ENCODE measurements at regions not wholly inside any gene's neighbourhood (a gene's known extent, or its start where the extent isn't known, plus 50 kb on each side); places are given as distances from the start of the nearest gene placed in this dataset.
"Not testable (repeated sequence)": the region's sequence is repeated elsewhere in the genome, so short reads cannot be mapped to it uniquely, and the experiment has no call there.

DNA sequence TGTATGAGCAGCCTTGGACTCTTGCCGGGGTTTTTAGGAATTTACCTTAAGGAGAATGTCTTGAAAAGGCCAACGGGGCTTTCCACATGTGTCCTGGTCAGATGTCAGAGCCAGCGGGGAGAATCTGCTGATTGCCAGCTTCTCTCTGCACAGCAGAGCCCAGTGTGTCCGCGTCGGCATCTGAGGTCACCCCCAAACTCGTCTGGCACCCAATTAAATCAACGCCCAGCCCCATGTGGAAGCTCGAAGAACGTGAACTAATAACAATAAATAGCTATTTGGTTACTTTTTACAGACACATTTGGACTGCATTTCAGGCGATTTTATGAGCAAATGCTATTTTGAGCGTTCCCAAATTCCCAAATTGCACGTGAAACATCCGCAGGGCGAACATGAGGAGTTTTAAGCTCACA lies 303.5 kb downstream of the FOXL1 start:
- H3K9me3 Mint-ChIP-seq: peaks cover 0 to 5% of the 10 kb centered on the region in 2 donors
- DNase-seq (no peak), ATAC-seq (no peak)
- peaks cover 61% of the 10 kb centered on the region for H3K27me3 Mint-ChIP-seq
- no peak overlapping the region for H3K4me3 Mint-ChIP-seq
- H3K27ac Mint-ChIP-seq: no peak overlapping the region
- H3K4me1 Mint-ChIP-seq: no peaks in the 10 kb centered on the region

DNA sequence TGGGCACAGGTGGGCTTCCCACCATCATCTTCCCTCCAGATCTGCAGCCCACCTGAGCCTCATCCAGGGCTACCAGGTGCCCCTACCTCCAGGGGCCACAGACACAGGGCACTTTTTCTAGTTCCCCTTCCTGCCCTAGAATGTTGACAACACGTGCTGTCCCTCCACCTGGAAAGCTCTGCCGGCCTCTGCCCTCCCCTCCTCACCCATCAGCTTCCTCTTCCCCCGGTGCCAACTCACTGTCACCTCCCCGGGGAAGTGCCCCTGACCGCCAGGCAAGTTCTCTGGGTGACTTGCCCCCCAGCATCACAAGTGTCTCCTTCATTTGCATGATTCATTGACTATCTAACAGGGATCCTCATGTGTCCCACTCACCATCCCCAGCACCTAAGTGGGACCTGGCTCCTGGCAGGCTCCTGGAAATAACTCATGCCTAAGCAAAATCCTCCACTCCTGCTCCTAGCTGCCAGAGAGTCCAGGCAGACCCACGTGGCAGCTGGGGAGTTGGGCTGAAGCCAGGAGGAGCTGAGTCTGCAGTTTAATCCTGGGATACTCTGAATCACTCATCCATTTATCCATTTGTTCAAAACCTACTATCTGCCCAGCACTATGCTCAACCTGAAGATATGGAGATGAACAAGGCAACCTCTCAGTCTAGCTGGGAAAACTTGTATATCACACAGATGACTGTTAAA lies 304.4 kb downstream of the FOXL1 start:
- peaks cover 54% of the 10 kb centered on the region for H3K27me3 Mint-ChIP-seq
- no peak for DNase-seq
- no peaks in the 10 kb centered on the region for H3K4me1 Mint-ChIP-seq
- no peak for ATAC-seq
- H3K9me3 Mint-ChIP-seq: peaks cover 0 to 4% of the 10 kb centered on the region in 2 donors
- no peak overlapping the region for H3K4me3 Mint-ChIP-seq
- H3K27ac Mint-ChIP-seq: no peak overlapping the region

DNA sequence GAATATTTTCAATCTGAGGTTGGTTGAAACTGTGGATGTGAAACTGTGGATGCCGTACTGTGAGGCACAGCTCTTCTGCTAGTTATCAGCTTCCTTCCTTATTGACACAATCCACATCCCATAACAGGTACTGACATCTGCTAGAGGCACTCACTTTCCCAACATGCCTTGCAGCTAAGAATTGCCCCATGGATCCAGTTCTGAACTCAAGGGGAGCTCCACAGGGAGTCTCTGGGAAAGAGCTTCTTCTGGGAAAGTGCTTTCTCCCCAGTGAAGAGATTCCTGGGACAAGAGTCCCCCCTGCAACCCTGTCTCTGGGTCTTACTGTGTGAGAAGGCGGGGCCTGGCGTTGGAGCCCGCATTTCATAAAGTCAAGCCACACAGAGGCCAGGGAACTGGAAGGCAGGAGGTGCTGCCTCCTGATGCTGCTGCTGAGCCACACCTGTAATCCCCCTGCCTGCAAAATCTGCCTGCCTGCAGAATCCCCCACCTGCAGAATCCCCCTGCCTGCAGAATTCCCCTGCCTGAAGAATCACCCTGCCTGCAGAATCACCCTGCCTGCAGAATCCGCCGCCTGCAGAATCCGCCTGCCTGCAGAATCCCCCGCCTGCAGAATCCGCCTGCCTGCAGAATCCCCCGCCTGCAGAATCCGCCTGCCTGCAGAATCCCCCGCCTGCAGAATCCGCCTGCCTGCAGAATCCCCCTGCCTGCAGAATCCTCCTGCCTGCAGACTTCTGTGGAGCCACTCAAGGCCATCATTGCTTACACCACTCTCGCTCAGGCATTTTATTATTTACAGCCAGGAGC lies 305.4 kb downstream of the FOXL1 start:
- H3K27ac Mint-ChIP-seq: peak overlapping the region in 1 of 2 donors; percentile 51
- H3K4me3 Mint-ChIP-seq: no peak overlapping the region
- H3K4me1 Mint-ChIP-seq: no peaks in the 10 kb centered on the region
- H3K27me3 Mint-ChIP-seq: peaks cover 51% of the 10 kb centered on the region
- peaks cover under 1% of the 10 kb centered on the region in 2 donors for H3K9me3 Mint-ChIP-seq
- DNase-seq: no peak
- ATAC-seq: no peak

DNA sequence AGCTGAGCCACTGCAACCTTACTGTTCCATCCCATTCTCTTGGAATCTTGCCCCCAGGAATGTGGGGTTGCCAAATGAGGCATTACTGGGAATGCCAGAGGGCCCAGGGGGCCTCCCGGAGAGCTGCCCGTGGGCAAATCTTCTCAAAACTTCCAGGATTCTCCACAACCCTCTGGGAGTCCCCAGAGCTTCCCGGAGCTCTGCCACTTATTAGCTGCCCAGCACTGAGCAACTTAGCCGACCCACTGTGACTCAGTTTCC lies 306.0 kb downstream of the FOXL1 start:
- Mint-ChIP-seq H3K4me1 (no peaks in the 10 kb centered on the region), H3K27me3 (peaks cover 46% of the 10 kb centered on the region), H3K9me3 (peaks cover 5 to 6% of the 10 kb centered on the region in 2 donors), H3K27ac (peak overlapping the region in 1 of 2 donors; percentile 51), H3K4me3 (no peak overlapping the region)
- ATAC-seq (no peak), DNase-seq (no peak)

DNA sequence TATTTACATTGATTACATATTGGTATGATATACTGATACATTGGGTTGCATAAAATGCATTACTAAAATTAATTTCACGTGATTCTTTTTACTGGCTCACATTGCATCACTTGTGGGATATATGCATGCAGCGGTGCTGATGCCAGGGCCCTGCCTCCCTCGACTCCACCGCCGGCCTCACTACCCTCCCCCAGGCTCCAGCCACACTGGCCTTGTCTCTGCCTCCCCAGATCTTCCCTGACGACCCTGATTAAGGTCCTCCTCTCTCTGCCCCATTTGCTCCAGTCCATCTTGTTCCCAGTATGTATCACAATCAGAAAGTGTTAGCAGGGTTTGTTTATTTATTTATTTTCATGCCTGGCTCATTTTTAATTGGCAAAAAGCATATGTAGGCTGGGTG lies 306.8 kb downstream of the FOXL1 start:
- H3K4me3 Mint-ChIP-seq: no peak overlapping the region
- no peak for ATAC-seq
- H3K9me3 Mint-ChIP-seq: peaks cover 7 to 11% of the 10 kb centered on the region in 2 donors
- DNase-seq: no peak
- no peak overlapping the region for H3K27ac Mint-ChIP-seq
- H3K27me3 Mint-ChIP-seq: peaks cover 39% of the 10 kb centered on the region
- H3K4me1 Mint-ChIP-seq: no peaks in the 10 kb centered on the region

DNA sequence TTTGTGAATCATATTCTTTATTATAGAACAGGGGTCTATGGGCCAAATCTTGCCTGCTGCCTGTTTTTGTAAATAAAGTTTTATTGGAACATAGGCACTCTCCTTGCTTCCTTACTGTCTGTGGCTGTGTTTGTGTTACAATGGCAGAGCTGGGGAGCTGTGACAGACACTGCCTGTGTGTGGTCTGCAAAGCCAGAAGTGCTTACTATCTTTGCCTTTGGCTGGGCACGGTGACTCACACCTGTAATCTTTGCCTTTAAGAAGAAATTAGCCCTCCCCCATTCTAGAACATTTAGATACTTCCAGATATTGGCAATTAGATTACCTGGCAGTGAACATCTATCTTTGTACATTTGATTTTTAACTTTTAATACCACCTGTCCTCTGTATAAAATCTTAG lies 308.3 kb downstream of the FOXL1 start:
- peaks cover 28% of the 10 kb centered on the region for H3K27me3 Mint-ChIP-seq
- no peak overlapping the region for H3K4me3 Mint-ChIP-seq
- ATAC-seq (no peak), DNase-seq (no peak)
- H3K4me1 Mint-ChIP-seq: no peaks in the 10 kb centered on the region
- peaks cover 7 to 11% of the 10 kb centered on the region in 2 donors for H3K9me3 Mint-ChIP-seq
- H3K27ac Mint-ChIP-seq: no peak overlapping the region

DNA sequence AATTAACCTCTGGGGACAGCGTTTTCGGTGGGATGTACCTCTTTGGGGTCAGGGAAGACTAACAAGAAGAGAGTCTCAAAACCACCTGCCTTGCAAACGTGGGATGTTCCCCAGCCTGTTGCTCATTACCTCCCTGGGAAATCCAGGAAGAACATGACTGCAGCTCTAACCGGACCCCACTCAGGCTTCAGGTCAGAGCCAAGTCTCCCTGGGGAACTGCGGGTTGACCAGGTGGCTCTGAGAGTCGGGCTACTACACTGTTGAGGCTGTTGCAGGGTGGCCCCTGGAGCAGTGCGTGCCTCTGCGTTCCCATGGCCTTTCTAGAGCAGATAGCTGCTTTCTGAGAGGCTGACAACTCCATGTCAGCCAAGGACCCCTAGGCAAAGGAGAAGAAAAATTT lies 309.1 kb downstream of the FOXL1 start:
- ATAC-seq (no peak), DNase-seq (no peak)
- no peak overlapping the region for H3K27ac Mint-ChIP-seq
- no peak overlapping the region for H3K4me3 Mint-ChIP-seq
- peaks cover 24% of the 10 kb centered on the region for H3K27me3 Mint-ChIP-seq
- peaks cover 7 to 11% of the 10 kb centered on the region in 2 donors for H3K9me3 Mint-ChIP-seq
- H3K4me1 Mint-ChIP-seq: no peaks in the 10 kb centered on the region

DNA sequence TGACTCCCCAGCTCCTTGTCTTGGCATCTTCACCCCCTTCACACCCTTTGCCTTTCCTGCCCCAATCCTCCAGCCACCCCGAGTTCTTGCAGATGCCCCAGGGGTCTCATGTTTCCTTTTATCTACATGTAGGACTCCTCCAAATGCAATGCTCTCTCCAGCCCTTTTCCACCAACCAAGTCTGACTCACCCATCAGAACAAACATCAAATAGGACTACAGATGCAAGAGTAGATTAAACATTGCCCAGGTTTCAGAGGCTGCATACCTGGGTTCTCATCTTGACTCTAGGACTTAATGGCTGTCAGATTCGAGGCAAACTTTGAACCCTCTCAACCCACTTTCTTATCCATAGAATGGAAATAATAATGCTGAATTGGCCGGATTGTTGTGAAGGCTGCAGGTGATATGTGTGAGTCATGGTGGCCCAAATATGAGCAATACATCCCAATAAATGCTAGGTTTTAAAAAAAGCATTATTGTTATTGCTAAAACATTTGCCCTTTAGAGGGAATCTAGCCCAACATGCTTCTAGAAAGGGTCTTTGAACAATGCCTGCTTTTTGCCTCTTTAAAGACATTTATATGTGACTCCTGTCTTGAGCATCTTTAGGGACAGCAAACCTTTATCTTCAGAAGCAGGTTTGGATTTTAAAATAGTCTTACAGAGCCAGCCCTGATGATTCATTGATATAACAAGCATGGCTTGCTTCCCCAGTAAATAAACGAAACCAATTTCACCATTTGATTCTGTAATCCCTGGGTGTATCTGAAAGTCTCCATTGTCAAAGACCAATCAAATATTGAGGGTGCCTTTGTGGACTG lies 310.1 kb downstream of the FOXL1 start:
- H3K4me1 Mint-ChIP-seq: no peaks in the 10 kb centered on the region
- peak overlapping the region in 1 of 2 donors; percentile 34 for H3K27ac Mint-ChIP-seq
- ATAC-seq: no peak
- H3K4me3 Mint-ChIP-seq: no peak overlapping the region
- no peak for DNase-seq
- peaks cover 21% of the 10 kb centered on the region for H3K27me3 Mint-ChIP-seq
- H3K9me3 Mint-ChIP-seq: peaks cover 7 to 11% of the 10 kb centered on the region in 2 donors

DNA sequence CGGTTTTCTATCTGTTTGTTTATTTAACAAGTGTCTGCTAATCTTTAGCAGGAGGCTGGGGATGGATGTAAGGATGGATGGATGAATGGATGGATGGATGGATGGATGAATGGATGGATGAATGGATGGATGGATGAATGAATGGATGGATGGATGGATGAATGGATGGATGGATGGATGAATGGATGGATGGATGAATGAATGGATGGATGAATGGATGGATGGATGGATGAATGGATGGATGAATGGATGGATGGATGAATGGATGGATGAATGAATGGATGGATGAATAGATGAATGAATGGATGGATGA lies 310.7 kb downstream of the FOXL1 start:
- Mint-ChIP-seq H3K9me3 (peaks cover 7 to 11% of the 10 kb centered on the region in 2 donors), H3K27me3 (peaks cover 24% of the 10 kb centered on the region)
- not testable (repeated sequence) for DNase-seq, H3K4me1 Mint-ChIP-seq, H3K4me3 Mint-ChIP-seq, H3K27ac Mint-ChIP-seq, ATAC-seq

DNA sequence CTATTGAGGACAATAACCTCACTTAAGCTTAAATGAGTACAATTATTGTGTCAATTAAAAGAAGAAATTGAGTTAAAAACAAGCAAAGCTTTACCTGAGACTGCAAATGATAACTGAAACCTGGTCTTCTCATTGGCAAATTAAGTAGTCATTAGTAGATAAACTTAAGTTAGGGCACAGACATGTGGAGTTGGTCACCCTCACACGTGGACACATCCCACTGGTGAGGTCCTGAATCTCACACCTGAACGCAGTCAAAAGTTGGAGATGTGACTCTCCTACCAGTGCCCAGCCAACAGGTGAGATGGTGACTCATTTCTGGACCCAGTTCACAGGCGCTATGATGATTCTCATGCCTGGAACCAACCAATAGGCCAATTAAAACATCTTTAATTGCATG lies 311.6 kb downstream of the FOXL1 start:
- no peaks in the 10 kb centered on the region for H3K4me1 Mint-ChIP-seq
- peaks cover 7 to 11% of the 10 kb centered on the region in 2 donors for H3K9me3 Mint-ChIP-seq
- peaks cover 18% of the 10 kb centered on the region for H3K27me3 Mint-ChIP-seq
- DNase-seq (no peak), ATAC-seq (no peak)
- H3K27ac Mint-ChIP-seq: no peak overlapping the region
- H3K4me3 Mint-ChIP-seq: no peak overlapping the region

DNA sequence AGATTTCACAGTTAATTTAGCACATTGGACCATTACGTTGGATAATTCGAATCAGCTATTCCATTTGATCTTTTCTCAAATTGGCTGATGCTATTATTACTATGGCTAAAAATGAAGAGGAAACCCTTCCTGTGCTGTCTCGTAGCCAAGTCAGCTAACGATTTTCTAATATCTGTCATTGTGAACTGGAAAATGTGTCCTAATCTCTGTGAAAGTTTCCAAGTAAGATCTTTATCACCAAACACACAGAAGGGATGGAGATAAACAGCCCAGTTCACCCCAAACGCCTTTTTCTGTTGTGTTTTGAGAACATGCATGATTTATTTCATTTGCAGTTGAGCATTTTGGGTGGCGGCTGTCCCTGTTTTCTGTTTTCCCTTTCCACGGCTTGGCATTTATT lies 312.8 kb downstream of the FOXL1 start:
- Mint-ChIP-seq H3K4me3 (no peak overlapping the region), H3K27me3 (peaks cover 17% of the 10 kb centered on the region), H3K4me1 (no peaks in the 10 kb centered on the region), H3K27ac (no peak overlapping the region), H3K9me3 (peaks cover 7 to 11% of the 10 kb centered on the region in 2 donors)
- DNase-seq (no peak), ATAC-seq (no peak)

DNA sequence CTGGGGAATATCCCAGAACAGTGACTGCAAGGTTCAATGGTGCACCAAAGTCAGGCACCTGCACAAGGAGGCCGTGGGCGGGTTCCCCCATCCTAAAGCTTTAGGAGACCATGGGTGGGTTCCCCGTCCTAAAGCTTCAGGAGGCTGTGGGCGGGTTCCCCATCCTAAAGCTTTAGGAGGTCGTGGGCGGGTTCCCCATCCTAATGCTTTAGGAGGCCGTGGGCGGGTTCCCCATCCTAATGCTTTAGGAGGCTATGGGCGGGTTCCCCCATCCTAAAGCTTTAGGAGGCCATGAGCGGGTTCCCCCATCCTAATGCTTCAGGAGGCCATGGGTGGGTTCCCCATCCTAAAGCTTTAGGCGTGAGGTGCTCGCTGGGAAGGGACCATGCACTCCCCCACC lies 313.3 kb downstream of the FOXL1 start:
- no peak for ATAC-seq
- Mint-ChIP-seq H3K4me1 (no peaks in the 10 kb centered on the region), H3K9me3 (peaks cover 7 to 11% of the 10 kb centered on the region in 2 donors), H3K4me3 (no peak overlapping the region), H3K27me3 (peaks cover 17% of the 10 kb centered on the region), H3K27ac (no peak overlapping the region)
- DNase-seq: no peak

DNA sequence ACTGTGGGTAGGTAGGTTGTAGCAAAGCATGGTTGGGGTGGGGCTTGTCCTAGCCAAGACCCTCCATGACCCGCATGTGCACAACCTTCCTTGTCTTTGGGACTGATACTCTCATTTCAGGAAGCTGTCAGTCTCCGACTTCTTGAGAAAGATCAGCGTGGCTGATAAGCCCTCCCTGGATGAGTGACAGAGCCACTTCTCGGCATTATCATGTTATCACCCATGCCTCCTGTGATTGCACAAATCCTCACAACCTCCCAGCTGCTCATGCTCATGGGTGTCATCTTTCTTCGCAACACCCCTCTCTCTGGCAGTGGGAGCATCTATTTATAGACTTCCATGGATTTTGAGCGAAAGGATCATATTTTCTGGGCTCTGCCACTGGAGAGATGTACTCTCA lies 314.2 kb downstream of the FOXL1 start:
- Mint-ChIP-seq H3K27me3 (peaks cover 17% of the 10 kb centered on the region), H3K9me3 (peaks cover 7 to 11% of the 10 kb centered on the region in 2 donors), H3K4me3 (no peak overlapping the region), H3K4me1 (no peaks in the 10 kb centered on the region), H3K27ac (no peak overlapping the region)
- ATAC-seq (no peak), DNase-seq (no peak)

DNA sequence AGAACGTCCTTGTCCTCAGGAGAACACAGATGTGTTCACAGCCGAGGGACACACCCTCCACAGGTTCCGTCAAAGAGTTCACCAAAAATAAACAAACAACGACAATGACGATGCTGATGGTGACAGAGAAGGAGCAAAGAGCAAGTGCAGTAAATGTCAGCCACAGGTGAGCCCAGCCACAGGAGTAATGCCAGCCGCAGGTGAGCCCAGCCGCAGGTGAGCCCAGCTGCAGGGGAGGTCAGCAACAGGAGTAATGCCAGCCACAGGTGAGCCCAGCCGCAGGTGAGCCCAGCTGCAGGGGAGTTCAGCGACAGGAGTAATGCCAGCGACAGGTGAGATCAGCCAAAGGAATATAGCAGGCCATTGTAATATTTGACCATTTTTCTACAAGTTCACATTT lies 315.2 kb downstream of the FOXL1 start:
- Mint-ChIP-seq H3K9me3 (peaks cover 7 to 11% of the 10 kb centered on the region in 2 donors), H3K4me1 (no peaks in the 10 kb centered on the region), H3K27me3 (peaks cover 8% of the 10 kb centered on the region), H3K27ac (no peak overlapping the region), H3K4me3 (no peak overlapping the region)
- ATAC-seq (no peak), DNase-seq (no peak)

DNA sequence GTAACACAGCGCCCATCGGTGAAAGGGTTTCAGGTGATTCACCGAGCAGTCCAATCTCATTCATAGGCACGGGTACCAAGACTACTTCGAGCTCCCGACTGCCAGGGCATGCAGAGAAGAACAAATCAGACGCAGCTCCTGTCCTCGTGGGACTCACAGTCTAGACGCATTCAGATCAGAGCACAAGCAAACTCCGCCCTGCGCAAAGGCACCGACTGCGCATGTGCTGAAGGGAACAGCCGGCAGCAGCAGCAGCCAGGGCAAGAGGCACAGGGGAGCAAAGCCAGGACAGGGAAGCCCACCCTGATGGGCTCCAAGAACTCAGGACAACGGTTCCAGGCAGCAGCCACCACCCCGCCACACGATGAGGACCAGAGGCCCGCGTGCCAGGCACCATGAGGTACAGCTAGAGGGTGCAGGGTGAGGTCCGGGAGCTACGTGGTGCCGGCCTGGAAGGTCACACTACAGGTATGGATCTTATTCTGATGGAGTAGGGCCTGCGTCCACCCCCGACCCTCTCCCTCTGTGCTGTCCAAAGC lies 315.7 kb downstream of the FOXL1 start:
- Mint-ChIP-seq H3K9me3 (peaks cover 3 to 7% of the 10 kb centered on the region in 2 donors), H3K27ac (no peak overlapping the region), H3K4me3 (no peak overlapping the region), H3K27me3 (peaks cover 8% of the 10 kb centered on the region), H3K4me1 (no peaks in the 10 kb centered on the region)
- ATAC-seq (no peak), DNase-seq (no peak)

DNA sequence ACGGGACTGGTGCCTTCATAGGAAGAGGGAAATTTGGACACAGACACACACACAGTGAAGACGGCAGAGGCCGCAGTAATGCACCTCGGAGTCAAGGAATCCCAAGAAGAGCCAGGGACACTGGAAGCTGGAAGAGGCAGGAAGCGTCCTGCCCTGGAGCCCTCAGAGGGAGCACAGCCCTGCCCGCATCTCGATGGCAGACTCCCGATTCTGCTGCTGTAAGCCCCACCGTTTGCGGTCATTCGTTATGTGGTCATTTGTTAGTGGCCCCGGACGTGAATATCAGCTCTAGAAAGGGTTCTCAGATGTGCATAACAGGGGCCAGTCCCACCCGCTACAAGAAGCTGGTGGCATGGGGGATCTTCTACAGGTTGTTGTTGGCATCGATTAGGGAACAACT lies 316.6 kb downstream of the FOXL1 start:
- H3K27me3 Mint-ChIP-seq: peaks cover 8% of the 10 kb centered on the region
- no peak overlapping the region for H3K4me3 Mint-ChIP-seq
- H3K4me1 Mint-ChIP-seq: no peaks in the 10 kb centered on the region
- DNase-seq: no peak
- H3K27ac Mint-ChIP-seq: no peak overlapping the region
- H3K9me3 Mint-ChIP-seq: no peaks in the 10 kb centered on the region
- no peak for ATAC-seq
